ENCODE measurements at regions not wholly inside any gene's neighbourhood (a gene's known extent, or its start where the extent isn't known, plus 50 kb on each side); places are given as distances from the start of the nearest gene placed in this dataset.

DNA sequence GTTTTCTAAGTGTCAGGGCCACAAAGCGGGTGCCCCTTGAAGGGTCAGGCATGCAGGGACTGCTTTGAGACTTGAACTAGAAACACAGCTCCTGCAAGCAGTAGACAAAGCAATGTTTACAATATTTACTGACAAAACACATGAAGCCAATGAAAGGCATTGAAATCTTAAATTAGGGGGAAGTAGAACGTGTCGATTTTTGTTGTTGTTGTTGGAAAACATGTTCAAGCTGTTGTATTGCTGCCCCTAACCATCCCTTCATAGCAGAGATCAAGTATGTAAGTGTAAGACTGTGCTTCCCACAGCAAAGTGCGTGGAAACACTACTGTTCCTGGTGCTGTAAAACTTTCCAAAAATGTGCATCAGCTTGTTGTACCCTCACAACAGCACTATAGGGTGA is 131.6 kb upstream of the MGMT start:
- H3K27me3 ChIP-seq = peaks cover 42% of the 10 kb centered on the region
- TF ChIP-seq CTCF (IDR thresholded peaks at IDR 0.05) = no peak
- no peaks in the 10 kb centered on the region for H3K4me1 ChIP-seq (ENCODE audit: control insufficient read depth in 1 of 2, insufficient read depth in 1 of 2, low read depth in 1 of 2, low read length in 1 of 2)
- no peaks in the 10 kb centered on the region for H3K9me3 ChIP-seq
- H3K36me3 ChIP-seq = no peaks in the 10 kb centered on the region
- H3K4me3 ChIP-seq (ENCODE audit: low read depth in 1 of 2, low read length in 1 of 2) = no peak overlapping the region
- H3K27ac ChIP-seq = no peak overlapping the region

GRCh38 chr10:129335942-129336341 is 131.1 kb upstream of the MGMT start:
- no peaks in the 10 kb centered on the region for H3K9me3 ChIP-seq
- no peaks in the 10 kb centered on the region for H3K36me3 ChIP-seq
- no peak for TF ChIP-seq CTCF (IDR thresholded peaks at IDR 0.05)
- H3K27ac ChIP-seq = no peak overlapping the region
- no peak overlapping the region for H3K4me3 ChIP-seq (ENCODE audit: low read depth in 1 of 2, low read length in 1 of 2)
- peaks cover 36% of the 10 kb centered on the region for H3K27me3 ChIP-seq
- no peaks in the 10 kb centered on the region for H3K4me1 ChIP-seq (ENCODE audit: control insufficient read depth in 1 of 2, insufficient read depth in 1 of 2, low read depth in 1 of 2, low read length in 1 of 2)

DNA sequence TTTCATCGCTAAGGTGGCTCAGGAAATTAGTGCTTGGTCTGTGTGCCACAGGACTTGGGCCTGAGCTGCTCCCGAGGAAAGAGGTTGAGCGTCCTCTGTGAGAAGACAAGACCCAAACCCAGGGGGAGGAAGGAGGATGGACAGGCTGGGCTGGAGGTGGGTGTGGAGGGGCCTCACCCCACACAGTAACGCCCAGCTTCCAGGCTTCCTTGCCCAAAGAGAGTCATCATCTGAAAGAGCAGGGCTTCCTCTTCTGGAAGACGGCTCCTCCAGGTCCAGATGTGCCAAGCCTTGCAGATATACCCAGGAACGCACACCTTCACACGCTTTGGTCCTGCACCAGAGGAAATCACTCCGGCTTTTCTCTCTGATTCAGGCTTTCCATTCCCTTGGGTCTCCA is 127.8 kb upstream of the MGMT start:
- H3K9me3 ChIP-seq = no peaks in the 10 kb centered on the region
- peaks cover 5% of the 10 kb centered on the region for H3K27me3 ChIP-seq
- H3K36me3 ChIP-seq = no peaks in the 10 kb centered on the region
- no peak for TF ChIP-seq CTCF (IDR thresholded peaks at IDR 0.05)
- no peak overlapping the region for H3K4me3 ChIP-seq (ENCODE audit: low read depth in 1 of 2, low read length in 1 of 2)
- H3K27ac ChIP-seq = no peak overlapping the region
- H3K4me1 ChIP-seq (ENCODE audit: control insufficient read depth in 1 of 2, insufficient read depth in 1 of 2, low read depth in 1 of 2, low read length in 1 of 2) = no peaks in the 10 kb centered on the region

DNA sequence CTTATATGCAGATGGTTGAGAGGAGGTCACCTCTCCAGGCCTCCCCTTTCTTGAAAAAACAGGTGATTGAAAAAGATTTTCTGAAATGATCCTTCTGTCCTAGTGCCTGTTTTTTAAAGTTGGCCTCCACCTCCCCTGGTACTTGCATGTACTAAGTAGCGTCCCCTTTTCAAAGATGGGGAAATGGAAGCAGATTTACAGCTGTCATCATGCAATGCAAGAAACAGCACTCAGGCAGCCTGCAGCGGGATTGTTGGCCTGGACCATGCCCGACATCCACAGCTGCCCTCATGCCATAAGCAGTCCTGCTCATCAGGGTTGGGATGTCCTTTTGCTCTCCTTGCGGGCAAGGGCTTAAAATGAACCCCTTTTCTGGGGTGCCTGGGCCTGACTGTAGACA is 127.2 kb upstream of the MGMT start:
- no peaks in the 10 kb centered on the region for H3K4me1 ChIP-seq (ENCODE audit: control insufficient read depth in 1 of 2, insufficient read depth in 1 of 2, low read depth in 1 of 2, low read length in 1 of 2)
- no peak overlapping the region for H3K4me3 ChIP-seq (ENCODE audit: low read depth in 1 of 2, low read length in 1 of 2)
- H3K27ac ChIP-seq = no peak overlapping the region
- H3K9me3 ChIP-seq = no peaks in the 10 kb centered on the region
- no peaks in the 10 kb centered on the region for H3K36me3 ChIP-seq
- H3K27me3 ChIP-seq = peaks cover under 1% of the 10 kb centered on the region
- TF ChIP-seq CTCF (IDR thresholded peaks at IDR 0.05) = no peak

GRCh38 chr10:129341087-129341486 is 126.0 kb upstream of the MGMT start:
- Histone ChIP-seq H3K27me3 (no peaks in the 10 kb centered on the region), H3K27ac (no peak overlapping the region), H3K9me3 (no peaks in the 10 kb centered on the region), H3K36me3 (no peaks in the 10 kb centered on the region), H3K4me1 (ENCODE audit: control insufficient read depth in 1 of 2, insufficient read depth in 1 of 2, low read depth in 1 of 2, low read length in 1 of 2) (no peaks in the 10 kb centered on the region), H3K4me3 (ENCODE audit: low read depth in 1 of 2, low read length in 1 of 2) (no peak overlapping the region)
- no peak for TF ChIP-seq CTCF (IDR thresholded peaks at IDR 0.05)

DNA sequence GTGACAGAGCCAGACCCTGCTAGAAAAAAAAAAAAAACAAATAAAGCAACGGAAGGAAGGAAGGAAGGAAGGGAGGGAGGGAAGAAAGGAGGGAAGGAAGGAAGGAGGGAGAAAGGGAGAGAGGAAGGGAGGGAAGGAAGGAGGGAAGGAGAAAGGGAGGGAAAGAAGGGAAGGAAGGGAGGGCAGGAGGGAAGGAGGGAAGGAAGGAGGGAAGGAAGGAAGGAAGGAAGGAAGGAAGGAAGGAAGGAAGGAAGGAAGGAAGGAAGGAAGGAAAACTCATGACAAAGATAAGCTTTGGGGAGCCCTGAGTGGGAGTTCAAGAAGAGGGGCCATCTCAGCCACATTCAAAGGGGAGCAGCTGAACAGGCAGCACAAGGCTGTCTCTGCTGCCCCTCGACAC is 124.7 kb upstream of the MGMT start:
- no peak overlapping the region for H3K27ac ChIP-seq
- H3K27me3 ChIP-seq = no peaks in the 10 kb centered on the region
- no peak overlapping the region for H3K4me3 ChIP-seq (ENCODE audit: low read depth in 1 of 2, low read length in 1 of 2)
- no peaks in the 10 kb centered on the region for H3K4me1 ChIP-seq (ENCODE audit: control insufficient read depth in 1 of 2, insufficient read depth in 1 of 2, low read depth in 1 of 2, low read length in 1 of 2)
- TF ChIP-seq CTCF (IDR thresholded peaks at IDR 0.05) = no peak
- H3K9me3 ChIP-seq = no peaks in the 10 kb centered on the region
- H3K36me3 ChIP-seq = no peaks in the 10 kb centered on the region
